HFFc6 (cell line): ENCODE measurements at regions not wholly inside any gene's neighbourhood (a gene's known extent, or its start where the extent isn't known, plus 50 kb on each side); places are given as distances from the start of the nearest gene placed in this dataset.

Source experiments
- DNase-seq: peaks from one replicate; pipeline ENCODE4 v3.0.0-alpha.2; 2018
- H3K27ac Mint-ChIP-seq: 2 replicates; pipeline ENCODE4 v1.8.0; 2020; ENCODE audit warnings: mild to moderate bottlenecking, mixed read lengths
- H3K27me3 Mint-ChIP-seq: 2 replicates; pipeline ENCODE4 v1.8.0; 2021; ENCODE audit warnings: mild to moderate bottlenecking, moderate library complexity, mixed read lengths; ENCODE audit not compliant: insufficient read depth
- H3K36me3 Mint-ChIP-seq: 2 replicates; pipeline ENCODE4 v1.8.0; 2021; ENCODE audit warnings: low read depth, mixed read lengths
- H3K4me1 Mint-ChIP-seq: 2 replicates; pipeline ENCODE4 v1.8.0; 2020; ENCODE audit warnings: low read depth, mixed read lengths
- H3K4me3 Mint-ChIP-seq: 2 replicates; pipeline ENCODE4 v1.8.0; 2020; ENCODE audit warnings: mild to moderate bottlenecking, moderate library complexity, mixed read lengths
- H3K9me3 Mint-ChIP-seq: 2 replicates; pipeline ENCODE4 v1.8.0; 2020; ENCODE audit warnings: mild to moderate bottlenecking, mixed read lengths
- CTCF ChIP-seq: fragments of 200-600 bp; sonication (generic); IDR thresholded peaks from 2 replicates; pipeline ENCODE4 v1.5.0; 2021; ENCODE audit warnings: antibody characterized with exemption, mild to moderate bottlenecking

- no peak for DNase-seq
- Mint-ChIP-seq H3K9me3 (no peaks in the 10 kb centered on the region), H3K4me1 (peaks cover 12% of the 10 kb centered on the region), H3K4me3 (no peak overlapping the region), H3K36me3 (no peaks in the 10 kb centered on the region), H3K27ac (no peak overlapping the region), H3K27me3 (peaks cover 5% of the 10 kb centered on the region; the same call in 1 of the 2 replicates)
- no peak for TF ChIP-seq CTCF
Observed at GRCh38 chr7:36011588-36011965, 141.5 kb upstream of the EEPD1 start.

- H3K27me3 Mint-ChIP-seq: peaks cover 5% of the 10 kb centered on the region
- no peak overlapping the region for H3K27ac Mint-ChIP-seq
- no peak overlapping the region for H3K4me3 Mint-ChIP-seq
- no peak for TF ChIP-seq CTCF
- no peaks in the 10 kb centered on the region for H3K36me3 Mint-ChIP-seq
- DNase-seq: no peak
- no peaks in the 10 kb centered on the region for H3K9me3 Mint-ChIP-seq
- H3K4me1 Mint-ChIP-seq: peaks cover 12% of the 10 kb centered on the region
Observed at GRCh38 chr7:36013246-36014014, 139.6 kb upstream of the EEPD1 start.

GRCh38 chr7:36014961-36015360 lies 138.1 kb upstream of the EEPD1 start:
- Mint-ChIP-seq H3K9me3 (no peaks in the 10 kb centered on the region), H3K4me3 (no peak overlapping the region), H3K27ac (no peak overlapping the region), H3K36me3 (no peaks in the 10 kb centered on the region), H3K27me3 (peaks cover 5% of the 10 kb centered on the region; the same call in 1 of the 2 replicates), H3K4me1 (peaks cover 12% of the 10 kb centered on the region)
- no peak for TF ChIP-seq CTCF
- DNase-seq: no peak

- Mint-ChIP-seq H3K27ac (no peak overlapping the region), H3K4me1 (peaks cover 12% of the 10 kb centered on the region), H3K4me3 (no peak overlapping the region), H3K36me3 (no peaks in the 10 kb centered on the region), H3K27me3 (peaks cover 5% of the 10 kb centered on the region; the same call in 1 of the 2 replicates), H3K9me3 (no peaks in the 10 kb centered on the region)
- TF ChIP-seq CTCF: no peak
- peak; percentile 43 for DNase-seq
Observed at GRCh38 chr7:36015733-36016132, 137.3 kb upstream of the EEPD1 start.

- Mint-ChIP-seq H3K9me3 (no peaks in the 10 kb centered on the region), H3K27me3 (peaks cover 2% of the 10 kb centered on the region; the same call in 1 of the 2 replicates)
- no peak for DNase-seq
Observed at GRCh38 chr7:36016648-36017047, 136.4 kb upstream of the EEPD1 start.

More at GRCh38 chr7:36016648-36017047, 136.4 kb upstream of the EEPD1 start:
- TF ChIP-seq CTCF: no peak
- H3K27ac Mint-ChIP-seq: no peak overlapping the region
- H3K4me1 Mint-ChIP-seq: peaks cover 12% of the 10 kb centered on the region
- no peaks in the 10 kb centered on the region for H3K36me3 Mint-ChIP-seq
- H3K4me3 Mint-ChIP-seq: no peak overlapping the region
